ENCODE measurements at regions not wholly inside any gene's neighbourhood (a gene's known extent, or its start where the extent isn't known, plus 50 kb on each side); places are given as distances from the start of the nearest gene placed in this dataset.

GRCh38 chr4:58749206-58749605, 1639.0 kb upstream of the IGFBP7 start:
- no peak for DNase-seq

DNA sequence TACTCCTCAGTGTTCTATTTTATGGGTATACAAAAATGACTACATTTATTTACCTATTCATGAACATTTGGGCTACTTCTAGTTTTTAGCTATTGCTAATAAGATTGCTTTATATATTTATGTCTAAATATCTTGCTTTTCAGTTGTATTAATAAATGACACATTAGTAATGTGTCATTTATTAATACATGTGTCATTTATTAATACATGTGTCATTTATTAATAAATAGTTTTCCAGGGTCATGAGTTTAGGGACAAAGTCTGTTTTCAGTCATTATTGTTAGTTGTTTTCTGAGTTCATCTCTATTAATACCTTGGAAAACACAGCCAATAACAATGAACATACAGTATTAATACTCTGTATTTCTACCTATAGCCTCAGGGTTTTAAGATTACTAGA, 1630.7 kb upstream of the IGFBP7 start:
- no peaks in the 10 kb centered on the region for H3K4me1 ChIP-seq (ENCODE audit: control insufficient read depth in 1 of 2, insufficient read depth in 2 of 2, low read depth in 1 of 2, low read length in 1 of 2)
- no peaks in the 10 kb centered on the region for H4K20me1 ChIP-seq (ENCODE audit: insufficient read depth)
- DNase-seq = no peak
- no peak overlapping the region for H3K4me2 ChIP-seq
- no peaks in the 10 kb centered on the region for H3K79me2 ChIP-seq (ENCODE audit: insufficient read depth)
- H2AFZ ChIP-seq (ENCODE audit: low read depth) = no peak overlapping the region
- H3K27ac ChIP-seq (ENCODE audit: low read depth in 2 of 2, low read length in 1 of 2) = no peak overlapping the region
- H3K9me3 ChIP-seq = no peaks in the 10 kb centered on the region
- H3K9me2 ChIP-seq = no peaks in the 10 kb centered on the region
- no peaks in the 10 kb centered on the region for H3F3A ChIP-seq (replicated peaks; ENCODE audit: insufficient read depth)
- no peaks in the 10 kb centered on the region for H3K36me3 ChIP-seq (replicated peaks in 1 of 2; ENCODE audit: control insufficient read depth in 1 of 2, insufficient read depth in 2 of 2, low read length in 1 of 2)
- H3K9ac ChIP-seq = no peak overlapping the region
- H3K27me3 ChIP-seq (ENCODE audit: insufficient read depth) = no peaks in the 10 kb centered on the region
- ChIA-PET POLR2A (no interaction called here), CTCF (no interaction called here)
- H3K4me3 ChIP-seq (ENCODE audit: low read depth in 2 of 2, low read length in 1 of 2) = no peak overlapping the region
- TF ChIP-seq CTCF (IDR thresholded peaks at IDR 0.05) (no peak), GABPA (IDR thresholded peaks at IDR 0.05; ENCODE audit: low read depth) (no peak), ELF1 (IDR thresholded peaks at IDR 0.05) (no peak), MAX (IDR thresholded peaks at IDR 0.05; ENCODE audit: low read depth) (no peak), SMC3 (IDR thresholded peaks at IDR 0.05; ENCODE audit: low read depth, low read length) (no peak), ZBTB33 (IDR thresholded peaks at IDR 0.05; ENCODE audit: borderline replicate concordance, low read depth) (no peak), REST (IDR thresholded peaks at IDR 0.05; ENCODE audit: low read depth, low read length) (no peak)
- TF ChIP-seq, protein P1, sequence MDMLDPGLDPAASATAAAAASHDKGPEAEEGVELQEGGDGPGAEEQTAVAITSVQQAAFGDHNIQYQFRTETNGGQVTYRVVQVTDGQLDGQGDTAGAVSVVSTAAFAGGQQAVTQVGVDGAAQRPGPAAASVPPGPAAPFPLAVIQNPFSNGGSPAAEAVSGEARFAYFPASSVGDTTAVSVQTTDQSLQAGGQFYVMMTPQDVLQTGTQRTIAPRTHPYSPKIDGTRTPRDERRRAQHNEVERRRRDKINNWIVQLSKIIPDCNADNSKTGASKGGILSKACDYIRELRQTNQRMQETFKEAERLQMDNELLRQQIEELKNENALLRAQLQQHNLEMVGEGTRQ (IDR thresholded peaks at IDR 0.05; ENCODE audit: borderline replicate concordance, low read depth, low read length) = no peak

More at GRCh38 chr4:58749206-58749605, 1639.0 kb upstream of the IGFBP7 start:
- Histone ChIP-seq H3K27ac (ENCODE audit: low read depth in 2 of 2, low read length in 1 of 2) (no peak overlapping the region), H3K4me1 (ENCODE audit: control insufficient read depth in 1 of 2, insufficient read depth in 2 of 2, low read depth in 1 of 2, low read length in 1 of 2) (no peaks in the 10 kb centered on the region; a peak in 1 of 4 replicates), H4K20me1 (ENCODE audit: insufficient read depth) (no peaks in the 10 kb centered on the region), H3K4me3 (ENCODE audit: low read depth in 2 of 2, low read length in 1 of 2) (no peak overlapping the region), H3K9me3 (no peaks in the 10 kb centered on the region), H3K27me3 (ENCODE audit: insufficient read depth) (no peaks in the 10 kb centered on the region), H3K9ac (no peak overlapping the region), H3K79me2 (ENCODE audit: insufficient read depth) (no peaks in the 10 kb centered on the region), H3K4me2 (no peak overlapping the region), H2AFZ (ENCODE audit: low read depth) (no peak overlapping the region), H3K36me3 (replicated peaks in 1 of 2; ENCODE audit: control insufficient read depth in 1 of 2, insufficient read depth in 2 of 2, low read length in 1 of 2) (no peaks in the 10 kb centered on the region), H3F3A (replicated peaks; ENCODE audit: insufficient read depth) (no peaks in the 10 kb centered on the region), H3K9me2 (no peaks in the 10 kb centered on the region)
- TF ChIP-seq, protein P2, sequence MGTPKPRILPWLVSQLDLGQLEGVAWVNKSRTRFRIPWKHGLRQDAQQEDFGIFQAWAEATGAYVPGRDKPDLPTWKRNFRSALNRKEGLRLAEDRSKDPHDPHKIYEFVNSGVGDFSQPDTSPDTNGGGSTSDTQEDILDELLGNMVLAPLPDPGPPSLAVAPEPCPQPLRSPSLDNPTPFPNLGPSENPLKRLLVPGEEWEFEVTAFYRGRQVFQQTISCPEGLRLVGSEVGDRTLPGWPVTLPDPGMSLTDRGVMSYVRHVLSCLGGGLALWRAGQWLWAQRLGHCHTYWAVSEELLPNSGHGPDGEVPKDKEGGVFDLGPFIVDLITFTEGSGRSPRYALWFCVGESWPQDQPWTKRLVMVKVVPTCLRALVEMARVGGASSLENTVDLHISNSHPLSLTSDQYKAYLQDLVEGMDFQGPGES (IDR thresholded peaks at IDR 0.05; ENCODE audit: low read depth, low read length) = no peak
- TF ChIP-seq RCOR1 (IDR thresholded peaks at IDR 0.05; ENCODE audit: low read length) = no peak
- TF ChIP-seq NFIC (IDR thresholded peaks at IDR 0.05; ENCODE audit: borderline replicate concordance) = no peak
- no peak for TF ChIP-seq TAF1 (IDR thresholded peaks at IDR 0.05; ENCODE audit: borderline replicate concordance, low read depth, low read length)
- TF ChIP-seq EZH2phosphoT487 (IDR thresholded peaks at IDR 0.05; ENCODE audit: borderline replicate concordance, low read depth) = no peak
- no peak for TF ChIP-seq CTCF (IDR thresholded peaks at IDR 0.05)
- TF ChIP-seq RFX5 (IDR thresholded peaks at IDR 0.05; ENCODE audit: low read length) = no peak
- WGBS (ENCODE audit: low lambda C conversion rate) = 41% methylated on average over 8 of the region's 8 CpGs
- CTCF ChIA-PET = no interaction called here
- POLR2A ChIA-PET = no interaction called here

Data from SK-N-SH (cell line).